ENCODE measurements at regions not wholly inside any gene's neighbourhood (a gene's known extent, or its start where the extent isn't known, plus 50 kb on each side); places are given as distances from the start of the nearest gene placed in this dataset.

DNA sequence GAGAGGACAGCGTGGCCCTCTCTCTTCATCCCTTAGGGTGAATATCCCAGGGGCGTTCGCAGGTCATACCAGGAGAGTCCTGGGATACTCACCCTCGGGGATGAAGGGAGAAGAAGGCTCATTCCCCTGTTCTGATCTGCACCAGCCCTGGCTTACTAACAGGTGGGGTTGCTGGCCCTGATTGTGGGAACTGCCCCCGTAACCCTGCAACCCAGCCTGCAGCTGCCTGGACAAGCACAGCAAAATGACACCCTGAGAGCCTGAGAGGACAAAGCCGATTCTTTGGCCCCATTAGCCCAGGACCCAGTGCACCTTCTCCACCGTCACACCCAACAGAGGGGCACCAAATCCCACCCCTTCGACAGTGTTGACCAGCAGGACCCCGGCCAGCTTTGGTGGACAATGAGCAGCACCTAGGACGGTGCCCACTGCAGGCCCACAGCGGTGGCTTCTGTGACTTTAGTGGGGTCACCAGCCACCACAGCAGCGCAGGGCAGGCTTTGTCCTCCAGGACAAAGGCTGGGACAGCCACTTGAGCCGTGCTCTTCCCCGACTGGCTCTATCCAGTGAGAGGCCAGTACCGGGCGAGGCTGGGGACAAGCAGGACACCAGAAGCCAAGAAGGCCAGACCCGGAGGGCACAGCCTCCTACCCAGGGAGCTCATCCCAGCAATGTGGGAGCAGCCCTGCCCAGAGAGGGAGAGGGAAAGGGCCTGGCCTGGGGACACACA lies 98.5 kb upstream of the RTL6 start:
- POLR2A ChIA-PET: no interaction called here

DNA sequence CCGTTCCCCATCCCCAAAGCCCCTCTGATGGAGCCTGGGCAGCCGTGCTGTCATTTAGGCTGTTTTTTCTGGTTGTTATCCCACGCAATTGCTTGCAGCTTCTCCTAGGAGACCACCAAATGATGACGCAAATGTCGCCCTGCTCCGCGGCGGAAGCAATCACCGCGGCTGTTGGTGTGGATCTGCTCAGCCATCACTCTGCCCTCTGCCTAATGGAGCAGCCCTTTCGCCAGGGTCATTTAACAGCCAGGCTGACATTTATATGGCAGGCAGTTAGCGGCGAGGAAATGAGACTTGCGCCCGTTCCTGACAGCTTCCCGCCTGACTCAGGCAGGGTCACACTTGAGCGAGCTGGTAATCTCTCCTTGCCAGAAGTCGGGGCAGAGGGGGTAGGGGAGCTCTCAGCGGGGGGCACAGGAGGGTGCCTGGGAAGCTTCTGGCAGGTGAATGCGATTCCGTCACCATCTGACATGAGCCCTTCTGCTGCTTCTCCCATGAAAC lies 97.9 kb upstream of the RTL6 start:
- H3K27ac ChIP-seq (ENCODE audit: low read depth in 2 of 2, low read length in 1 of 2): no peak overlapping the region
- H3K27me3 ChIP-seq (ENCODE audit: insufficient read depth): no peaks in the 10 kb centered on the region
- no peaks in the 10 kb centered on the region for H3K79me2 ChIP-seq (ENCODE audit: insufficient read depth)
- no peaks in the 10 kb centered on the region for H4K20me1 ChIP-seq (ENCODE audit: insufficient read depth)
- H3K4me2 ChIP-seq: no peak overlapping the region
- H3K4me1 ChIP-seq (ENCODE audit: control insufficient read depth in 1 of 2, insufficient read depth in 2 of 2, low read depth in 1 of 2, low read length in 1 of 2): peaks cover 0 to 12% of the 10 kb centered on the region in 2 experiments; a peak in 1 of 4 replicates
- H3K9me3 ChIP-seq: no peaks in the 10 kb centered on the region
- no peak overlapping the region for H3K9ac ChIP-seq
- no peak overlapping the region for H2AFZ ChIP-seq (ENCODE audit: low read depth)
- H3K36me3 ChIP-seq (replicated peaks in 1 of 2; ENCODE audit: control insufficient read depth in 1 of 2, insufficient read depth in 2 of 2, low read length in 1 of 2): no peaks in the 10 kb centered on the region
- no peak overlapping the region for H3K4me3 ChIP-seq (ENCODE audit: low read depth in 2 of 2, low read length in 1 of 2)
- 81% methylated on average over 16 of the region's 21 CpGs for WGBS (ENCODE audit: low lambda C conversion rate)
- peak; percentile 44 for DNase-seq
- H3F3A ChIP-seq (replicated peaks; ENCODE audit: insufficient read depth): no peaks in the 10 kb centered on the region
- no peaks in the 10 kb centered on the region for H3K9me2 ChIP-seq
- CTCF ChIA-PET: interaction anchor here (0.9 to 2.1 kb wide), 4 partner anchors 15 to 603 kb away, joined by 4 to 6 read pairs (median 4); no protein-coding TSS in a partner anchor
- POLR2A ChIA-PET: no interaction called here
- TF ChIP-seq FOXM1 (IDR thresholded peaks at IDR 0.05; ENCODE audit: low read depth) (no peak), EZH2phosphoT487 (IDR thresholded peaks at IDR 0.05; ENCODE audit: borderline replicate concordance, low read depth) (no peak), EP300 (IDR thresholded peaks at IDR 0.05; ENCODE audit: borderline replicate concordance in 1 of 2, low read depth in 1 of 2, low read length in 1 of 2) (no peak), POLR2AphosphoS5 (IDR thresholded peaks at IDR 0.05; ENCODE audit: low read depth, low read length) (no peak), FOXJ3 (CRISPR knock-in tag; IDR thresholded peaks at IDR 0.05) (no peak), JUND (IDR thresholded peaks at IDR 0.05) (no peak), GABPA (IDR thresholded peaks at IDR 0.05; ENCODE audit: low read depth) (no peak), FOSL2 (IDR thresholded peaks at IDR 0.05; ENCODE audit: borderline replicate concordance, low read depth) (no peak), GATA2 (CRISPR knock-in tag; IDR thresholded peaks at IDR 0.05) (no peak), NFIC (IDR thresholded peaks at IDR 0.05; ENCODE audit: borderline replicate concordance) (no peak), MAX (IDR thresholded peaks at IDR 0.05; ENCODE audit: low read depth) (no peak), RFX5 (IDR thresholded peaks at IDR 0.05; ENCODE audit: low read length) (no peak), SIN3A (IDR thresholded peaks at IDR 0.05; ENCODE audit: borderline replicate concordance, low read depth, low read length) (no peak), MEF2A (IDR thresholded peaks at IDR 0.05; ENCODE audit: borderline replicate concordance, low read depth) (no peak)
- TF ChIP-seq, protein P1, sequence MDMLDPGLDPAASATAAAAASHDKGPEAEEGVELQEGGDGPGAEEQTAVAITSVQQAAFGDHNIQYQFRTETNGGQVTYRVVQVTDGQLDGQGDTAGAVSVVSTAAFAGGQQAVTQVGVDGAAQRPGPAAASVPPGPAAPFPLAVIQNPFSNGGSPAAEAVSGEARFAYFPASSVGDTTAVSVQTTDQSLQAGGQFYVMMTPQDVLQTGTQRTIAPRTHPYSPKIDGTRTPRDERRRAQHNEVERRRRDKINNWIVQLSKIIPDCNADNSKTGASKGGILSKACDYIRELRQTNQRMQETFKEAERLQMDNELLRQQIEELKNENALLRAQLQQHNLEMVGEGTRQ (IDR thresholded peaks at IDR 0.05; ENCODE audit: borderline replicate concordance, low read depth, low read length): no peak
- TF ChIP-seq, protein P2, sequence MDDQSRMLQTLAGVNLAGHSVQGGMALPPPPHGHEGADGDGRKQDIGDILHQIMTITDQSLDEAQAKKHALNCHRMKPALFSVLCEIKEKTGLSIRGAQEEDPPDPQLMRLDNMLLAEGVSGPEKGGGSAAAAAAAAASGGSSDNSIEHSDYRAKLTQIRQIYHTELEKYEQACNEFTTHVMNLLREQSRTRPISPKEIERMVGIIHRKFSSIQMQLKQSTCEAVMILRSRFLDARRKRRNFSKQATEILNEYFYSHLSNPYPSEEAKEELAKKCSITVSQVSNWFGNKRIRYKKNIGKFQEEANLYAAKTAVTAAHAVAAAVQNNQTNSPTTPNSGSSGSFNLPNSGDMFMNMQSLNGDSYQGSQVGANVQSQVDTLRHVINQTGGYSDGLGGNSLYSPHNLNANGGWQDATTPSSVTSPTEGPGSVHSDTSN (IDR thresholded peaks at IDR 0.05): no peak
- TF ChIP-seq, protein P3, sequence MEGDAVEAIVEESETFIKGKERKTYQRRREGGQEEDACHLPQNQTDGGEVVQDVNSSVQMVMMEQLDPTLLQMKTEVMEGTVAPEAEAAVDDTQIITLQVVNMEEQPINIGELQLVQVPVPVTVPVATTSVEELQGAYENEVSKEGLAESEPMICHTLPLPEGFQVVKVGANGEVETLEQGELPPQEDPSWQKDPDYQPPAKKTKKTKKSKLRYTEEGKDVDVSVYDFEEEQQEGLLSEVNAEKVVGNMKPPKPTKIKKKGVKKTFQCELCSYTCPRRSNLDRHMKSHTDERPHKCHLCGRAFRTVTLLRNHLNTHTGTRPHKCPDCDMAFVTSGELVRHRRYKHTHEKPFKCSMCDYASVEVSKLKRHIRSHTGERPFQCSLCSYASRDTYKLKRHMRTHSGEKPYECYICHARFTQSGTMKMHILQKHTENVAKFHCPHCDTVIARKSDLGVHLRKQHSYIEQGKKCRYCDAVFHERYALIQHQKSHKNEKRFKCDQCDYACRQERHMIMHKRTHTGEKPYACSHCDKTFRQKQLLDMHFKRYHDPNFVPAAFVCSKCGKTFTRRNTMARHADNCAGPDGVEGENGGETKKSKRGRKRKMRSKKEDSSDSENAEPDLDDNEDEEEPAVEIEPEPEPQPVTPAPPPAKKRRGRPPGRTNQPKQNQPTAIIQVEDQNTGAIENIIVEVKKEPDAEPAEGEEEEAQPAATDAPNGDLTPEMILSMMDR (IDR thresholded peaks at IDR 0.05): no peak

More for the DNA sequence above, 98.5 kb upstream of the RTL6 start:
- no peaks in the 10 kb centered on the region for H3F3A ChIP-seq (replicated peaks; ENCODE audit: insufficient read depth)
- no peaks in the 10 kb centered on the region for H3K9me3 ChIP-seq
- H3K27ac ChIP-seq (ENCODE audit: low read depth in 2 of 2, low read length in 1 of 2): no peak overlapping the region
- H3K27me3 ChIP-seq (ENCODE audit: insufficient read depth): no peaks in the 10 kb centered on the region
- H3K4me1 ChIP-seq (ENCODE audit: control insufficient read depth in 1 of 2, insufficient read depth in 2 of 2, low read depth in 1 of 2, low read length in 1 of 2): peaks cover 0 to 12% of the 10 kb centered on the region in 2 experiments; a peak in 1 of 4 replicates
- no peaks in the 10 kb centered on the region for H4K20me1 ChIP-seq (ENCODE audit: insufficient read depth)
- DNase-seq: no peak
- WGBS (ENCODE audit: low lambda C conversion rate): 57% methylated on average over 12 of the region's 17 CpGs
- no peaks in the 10 kb centered on the region for H3K36me3 ChIP-seq (replicated peaks in 1 of 2; ENCODE audit: control insufficient read depth in 1 of 2, insufficient read depth in 2 of 2, low read length in 1 of 2)
- H3K79me2 ChIP-seq (ENCODE audit: insufficient read depth): no peaks in the 10 kb centered on the region
- no peak overlapping the region for H2AFZ ChIP-seq (ENCODE audit: low read depth)
- TF ChIP-seq POLR2AphosphoS5 (IDR thresholded peaks at IDR 0.05; ENCODE audit: low read depth, low read length) (no peak), MEF2A (IDR thresholded peaks at IDR 0.05; ENCODE audit: borderline replicate concordance, low read depth) (no peak), ELF1 (IDR thresholded peaks at IDR 0.05) (no peak), SIN3A (IDR thresholded peaks at IDR 0.05; ENCODE audit: borderline replicate concordance, low read depth, low read length) (no peak), EP300 (IDR thresholded peaks at IDR 0.05; ENCODE audit: borderline replicate concordance in 1 of 2, low read depth in 1 of 2, low read length in 1 of 2) (no peak), NFIC (IDR thresholded peaks at IDR 0.05; ENCODE audit: borderline replicate concordance) (no peak), NRF1 (IDR thresholded peaks at IDR 0.05; ENCODE audit: low read depth, low read length) (no peak), FOXJ3 (CRISPR knock-in tag; IDR thresholded peaks at IDR 0.05) (no peak), TEAD4 (IDR thresholded peaks at IDR 0.05; ENCODE audit: borderline replicate concordance, insufficient read depth) (no peak), GABPA (IDR thresholded peaks at IDR 0.05; ENCODE audit: low read depth) (no peak)
- no peak overlapping the region for H3K9ac ChIP-seq
- no peak overlapping the region for H3K4me3 ChIP-seq (ENCODE audit: low read depth in 2 of 2, low read length in 1 of 2)
- CTCF ChIA-PET: interaction anchor here (0.9 to 2.1 kb wide), 2 partner anchors 16 to 29 kb away, joined by 4 to 5 read pairs; no protein-coding TSS in a partner anchor
- no peak overlapping the region for H3K4me2 ChIP-seq
- H3K9me2 ChIP-seq: no peaks in the 10 kb centered on the region
